ENCODE measurements at regions not wholly inside any gene's neighbourhood (a gene's known extent, or its start where the extent isn't known, plus 50 kb on each side); places are given as distances from the start of the nearest gene placed in this dataset.

GRCh38 chr5:3124410-3124809 is 372.9 kb upstream of the IRX2 start:
- intact Hi-C loops (cut with DNase I, micrococcal nuclease): no loop called here
- no peak for DNase-seq
- CTCF ChIA-PET: interaction anchor here (0.7 kb wide), 1 partner anchor 407 kb away, joined by 4 read pairs; no protein-coding TSS in a partner anchor
- Mint-ChIP-seq H3K27ac (no peak overlapping the region), H3K36me3 (ENCODE audit: low read depth) (no peaks in the 10 kb centered on the region), H3K4me3 (no peak overlapping the region), H3K4me1 (peaks cover 1% of the 10 kb centered on the region), H3K9me3 (ENCODE audit: low read depth) (no peaks in the 10 kb centered on the region), H3K27me3 (peaks cover 26% of the 10 kb centered on the region)
- POLR2A ChIA-PET: no interaction called here
- ATAC-seq: no peak

DNA sequence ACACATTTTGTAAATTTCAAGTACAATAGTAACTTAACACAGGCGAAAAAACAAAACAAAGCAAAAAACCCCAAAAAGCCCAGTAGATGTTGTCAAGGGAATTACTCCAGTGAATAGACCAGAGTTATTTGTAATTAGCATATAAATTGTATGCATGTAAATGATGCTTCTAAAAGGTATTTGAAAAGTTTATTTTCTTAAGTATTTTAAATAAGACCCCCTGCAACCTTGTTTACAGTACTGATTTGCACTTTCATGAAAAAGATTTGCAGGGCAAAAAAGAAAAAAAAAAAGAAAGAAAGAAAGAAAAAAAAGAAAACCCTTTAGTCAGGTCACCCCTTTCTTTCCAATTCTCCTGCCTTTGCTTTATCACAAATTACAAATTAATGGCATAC is 372.3 kb upstream of the IRX2 start:
- no peak for ATAC-seq
- POLR2A ChIA-PET: no interaction called here
- Mint-ChIP-seq H3K36me3 (ENCODE audit: low read depth) (no peaks in the 10 kb centered on the region), H3K4me3 (no peak overlapping the region), H3K4me1 (peaks cover 1% of the 10 kb centered on the region), H3K9me3 (ENCODE audit: low read depth) (no peaks in the 10 kb centered on the region), H3K27me3 (peaks cover 33% of the 10 kb centered on the region), H3K27ac (no peak overlapping the region)
- CTCF ChIA-PET: interaction anchor here (0.7 kb wide), 1 partner anchor 406 kb away, joined by 4 read pairs; no protein-coding TSS in a partner anchor
- intact Hi-C loops (cut with DNase I, micrococcal nuclease): no loop called here
- no peak for DNase-seq

DNA sequence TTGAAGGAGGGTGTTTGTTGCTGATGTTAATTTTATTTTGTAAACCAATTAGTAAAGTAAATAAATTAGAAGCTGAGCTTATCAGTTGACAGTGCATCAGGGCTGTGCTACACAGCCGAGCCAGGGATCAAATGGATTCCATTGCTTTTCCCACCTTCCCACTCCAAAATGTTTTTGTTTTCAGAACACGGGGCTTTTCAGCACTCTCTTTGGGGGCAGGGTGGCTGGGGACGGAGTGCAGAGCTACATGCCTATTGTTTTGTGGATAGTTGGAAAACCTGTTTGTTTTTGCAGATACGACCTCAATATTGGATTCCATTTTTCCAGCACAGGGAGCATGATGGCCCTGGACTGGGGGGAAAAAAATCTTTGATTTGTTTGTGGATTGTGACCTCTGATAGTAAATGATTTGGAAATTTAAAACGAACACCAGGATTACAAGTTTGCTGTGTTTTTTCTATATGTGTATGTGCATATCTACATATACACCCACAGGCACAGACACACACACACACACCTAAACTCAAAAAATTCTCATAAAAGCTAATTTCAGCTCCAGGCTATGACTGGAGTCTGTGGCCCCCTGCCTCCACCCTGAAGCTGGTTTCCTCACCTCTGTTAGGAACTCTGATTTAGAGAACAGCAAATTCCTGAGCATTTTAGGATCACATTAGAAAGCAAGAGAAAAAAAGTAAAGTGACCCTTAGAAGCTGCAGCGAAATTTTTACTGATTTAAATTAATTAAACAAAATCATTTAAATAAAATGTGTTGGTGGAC is 371.7 kb upstream of the IRX2 start:
- no peaks in the 10 kb centered on the region for H3K36me3 Mint-ChIP-seq (ENCODE audit: low read depth)
- CTCF ChIA-PET: no interaction called here
- H3K27ac Mint-ChIP-seq: no peak overlapping the region
- POLR2A ChIA-PET: no interaction called here
- peaks cover 1% of the 10 kb centered on the region for H3K4me1 Mint-ChIP-seq
- peaks cover 36% of the 10 kb centered on the region for H3K27me3 Mint-ChIP-seq
- ATAC-seq: no peak
- DNase-seq: no peak
- no peaks in the 10 kb centered on the region for H3K9me3 Mint-ChIP-seq (ENCODE audit: low read depth)
- intact Hi-C loops (cut with DNase I, micrococcal nuclease): no loop called here
- H3K4me3 Mint-ChIP-seq: no peak overlapping the region

DNA sequence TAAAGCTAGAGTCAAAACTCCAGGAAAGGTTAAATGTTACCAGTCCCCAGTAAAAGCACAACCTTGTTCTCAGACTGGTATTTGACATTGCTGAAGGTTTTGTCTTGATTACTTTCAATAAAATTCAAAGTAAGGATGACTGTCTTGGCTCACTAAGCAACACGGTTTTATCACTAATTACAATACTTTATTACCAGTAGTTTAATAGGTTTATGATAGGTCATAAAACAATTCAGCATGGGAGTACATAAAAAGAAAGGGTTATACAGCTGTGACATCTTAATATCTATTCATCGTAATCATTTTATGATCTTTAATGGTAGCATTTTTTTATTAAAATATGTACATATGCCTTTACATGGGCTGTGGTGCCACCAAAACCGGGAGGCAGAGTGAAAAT is 370.7 kb upstream of the IRX2 start:
- Mint-ChIP-seq H3K4me1 (peaks cover 1% of the 10 kb centered on the region), H3K9me3 (ENCODE audit: low read depth) (no peaks in the 10 kb centered on the region), H3K27me3 (peaks cover 44% of the 10 kb centered on the region), H3K4me3 (no peak overlapping the region), H3K36me3 (ENCODE audit: low read depth) (no peaks in the 10 kb centered on the region), H3K27ac (no peak overlapping the region)
- ATAC-seq (no peak), DNase-seq (no peak)
- intact Hi-C loops (cut with DNase I, micrococcal nuclease): no loop called here
- POLR2A ChIA-PET: no interaction called here
- CTCF ChIA-PET: no interaction called here

- no peaks in the 10 kb centered on the region for H3K36me3 Mint-ChIP-seq (ENCODE audit: low read depth)
- intact Hi-C loops (cut with DNase I, micrococcal nuclease): no loop called here
- ChIA-PET POLR2A (interaction anchor here (0.6 kb wide), 1 partner anchor 561 kb away, joined by 3 read pairs; no protein-coding TSS in a partner anchor), CTCF (no interaction called here)
- ATAC-seq (no peak), DNase-seq (no peak)
- no peak overlapping the region for H3K27ac Mint-ChIP-seq
- peaks cover 1% of the 10 kb centered on the region for H3K4me1 Mint-ChIP-seq
- H3K27me3 Mint-ChIP-seq: peaks cover 47% of the 10 kb centered on the region
- no peaks in the 10 kb centered on the region for H3K9me3 Mint-ChIP-seq (ENCODE audit: low read depth)
- H3K4me3 Mint-ChIP-seq: no peak overlapping the region
Observed at GRCh38 chr5:3121813-3122212, 370.3 kb upstream of the IRX2 start.

DNA sequence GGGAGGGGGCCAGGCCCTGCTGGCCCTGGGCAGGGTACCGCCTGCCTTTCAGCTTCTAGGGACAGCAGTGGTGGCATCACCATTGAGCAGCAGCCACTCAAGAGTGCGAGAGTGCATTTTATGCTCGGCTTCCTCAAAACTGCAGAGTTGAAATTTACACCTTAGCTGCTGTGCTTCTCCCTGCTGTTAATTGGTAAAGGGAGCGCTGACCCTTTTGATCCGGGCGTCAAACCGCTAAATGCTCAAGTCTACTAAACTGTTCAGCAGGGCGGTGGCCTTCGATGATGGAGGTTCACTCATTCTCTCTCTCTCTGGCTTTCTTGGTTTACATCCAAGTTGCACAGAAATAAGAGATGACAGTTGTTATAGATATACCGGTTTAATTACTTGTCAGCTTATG is 368.6 kb upstream of the IRX2 start:
- no peak for ATAC-seq

GRCh38 chr5:3119435-3119834 is 368.0 kb upstream of the IRX2 start:
- H3K9me3 Mint-ChIP-seq (ENCODE audit: low read depth): no peaks in the 10 kb centered on the region
- ChIA-PET POLR2A (no interaction called here), CTCF (no interaction called here)
- DNase-seq (no peak), ATAC-seq (no peak)
- H3K27ac Mint-ChIP-seq: no peak overlapping the region
- H3K4me3 Mint-ChIP-seq: no peak overlapping the region
- H3K36me3 Mint-ChIP-seq (ENCODE audit: low read depth): no peaks in the 10 kb centered on the region
- intact Hi-C loops (cut with DNase I, micrococcal nuclease): loop anchor here (5.0 to 10.0 kb wide), 2 partner anchors 365 to 483 kb away; partner anchors contain the start of gene IRX2 (in 1 of the 2)
- peaks cover 58% of the 10 kb centered on the region for H3K27me3 Mint-ChIP-seq
- H3K4me1 Mint-ChIP-seq: peaks cover 1% of the 10 kb centered on the region

More for the DNA sequence above, 368.6 kb upstream of the IRX2 start:
- Mint-ChIP-seq H3K36me3 (ENCODE audit: low read depth) (no peaks in the 10 kb centered on the region), H3K9me3 (ENCODE audit: low read depth) (no peaks in the 10 kb centered on the region), H3K27ac (no peak overlapping the region), H3K27me3 (peaks cover 55% of the 10 kb centered on the region), H3K4me3 (no peak overlapping the region), H3K4me1 (peaks cover 1% of the 10 kb centered on the region)
- POLR2A ChIA-PET: no interaction called here
- CTCF ChIA-PET: interaction anchor here (0.7 kb wide), 1 partner anchor 1025 kb away, joined by 3 read pairs; no protein-coding TSS in a partner anchor
- DNase-seq: no peak
- intact Hi-C loops (cut with DNase I, micrococcal nuclease): no loop called here

GRCh38 chr5:3118340-3118739 is 366.9 kb upstream of the IRX2 start:
- POLR2A ChIA-PET: no interaction called here
- no peaks in the 10 kb centered on the region for H3K36me3 Mint-ChIP-seq (ENCODE audit: low read depth)
- intact Hi-C loops (cut with DNase I, micrococcal nuclease): loop anchor here (5.0 to 10.0 kb wide), 2 partner anchors 364 to 484 kb away; partner anchors contain the start of gene IRX2 (in 1 of the 2)
- H3K4me3 Mint-ChIP-seq: no peak overlapping the region
- CTCF ChIA-PET: no interaction called here
- no peak for ATAC-seq
- H3K9me3 Mint-ChIP-seq (ENCODE audit: low read depth): no peaks in the 10 kb centered on the region
- H3K27ac Mint-ChIP-seq: no peak overlapping the region
- H3K4me1 Mint-ChIP-seq: peaks cover 1% of the 10 kb centered on the region
- H3K27me3 Mint-ChIP-seq: peaks cover 61% of the 10 kb centered on the region
- no peak for DNase-seq

DNA sequence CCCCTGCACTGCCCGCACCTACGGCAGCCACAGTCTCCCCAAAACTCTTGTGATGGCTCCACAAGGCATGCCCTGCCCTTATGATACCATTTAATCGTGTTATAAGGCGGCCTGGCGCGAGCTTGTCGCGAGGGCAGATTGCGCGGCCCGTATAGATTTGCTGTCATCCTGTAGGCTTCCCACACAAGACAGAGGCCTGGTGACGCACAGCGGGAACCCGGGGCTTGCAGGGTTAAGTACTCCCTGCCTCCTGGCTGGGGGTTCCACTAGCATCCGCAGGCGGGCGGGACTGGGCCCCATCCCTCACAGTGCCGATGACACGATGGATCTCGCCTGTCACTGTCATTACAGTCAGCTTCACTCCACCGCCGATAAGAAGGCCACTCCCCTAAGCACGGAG is 364.9 kb upstream of the IRX2 start:
- no peak for ATAC-seq
- no peak overlapping the region for H3K27ac Mint-ChIP-seq
- H3K9me3 Mint-ChIP-seq (ENCODE audit: low read depth): no peaks in the 10 kb centered on the region
- intact Hi-C loops (cut with DNase I, micrococcal nuclease): loop anchor here (5.0 to 10.0 kb wide), 2 partner anchors 362 to 486 kb away; partner anchors contain the start of gene IRX2 (in 1 of the 2)
- ChIA-PET CTCF (no interaction called here), POLR2A (no interaction called here)
- peaks cover under 1% of the 10 kb centered on the region for H3K4me1 Mint-ChIP-seq
- peaks cover 48% of the 10 kb centered on the region for H3K27me3 Mint-ChIP-seq
- DNase-seq: peak; percentile 7
- H3K4me3 Mint-ChIP-seq: no peak overlapping the region
- H3K36me3 Mint-ChIP-seq (ENCODE audit: low read depth): no peaks in the 10 kb centered on the region

GRCh38 chr5:3114467-3114866 is 363.0 kb upstream of the IRX2 start:
- no peak overlapping the region for H3K27ac Mint-ChIP-seq
- H3K36me3 Mint-ChIP-seq (ENCODE audit: low read depth): no peaks in the 10 kb centered on the region
- DNase-seq: no peak
- no peak overlapping the region for H3K4me3 Mint-ChIP-seq
- intact Hi-C loops (cut with DNase I, micrococcal nuclease): loop anchor here in 1 of 2 experiments (10.0 kb wide), 1 partner anchor 360 kb away; the partner anchor contains the start of gene IRX2
- H3K4me1 Mint-ChIP-seq: no peaks in the 10 kb centered on the region
- peaks cover 39% of the 10 kb centered on the region for H3K27me3 Mint-ChIP-seq
- ATAC-seq: no peak
- no peaks in the 10 kb centered on the region for H3K9me3 Mint-ChIP-seq (ENCODE audit: low read depth)
- CTCF ChIA-PET: no interaction called here
- POLR2A ChIA-PET: no interaction called here

- ChIA-PET POLR2A (no interaction called here), CTCF (no interaction called here)
- H3K4me3 Mint-ChIP-seq: no peak overlapping the region
- no peak overlapping the region for H3K27ac Mint-ChIP-seq
- H3K9me3 Mint-ChIP-seq (ENCODE audit: low read depth): no peaks in the 10 kb centered on the region
- ATAC-seq: no peak
- H3K4me1 Mint-ChIP-seq: no peaks in the 10 kb centered on the region
- intact Hi-C loops (cut with DNase I, micrococcal nuclease): loop anchor here in 1 of 2 experiments (10.0 kb wide), 1 partner anchor 356 kb away; the partner anchor contains the start of gene IRX2
- H3K27me3 Mint-ChIP-seq: peaks cover 14% of the 10 kb centered on the region
- DNase-seq: no peak
- H3K36me3 Mint-ChIP-seq (ENCODE audit: low read depth): no peaks in the 10 kb centered on the region
Observed at GRCh38 chr5:3110371-3110770, 358.9 kb upstream of the IRX2 start.

DNA sequence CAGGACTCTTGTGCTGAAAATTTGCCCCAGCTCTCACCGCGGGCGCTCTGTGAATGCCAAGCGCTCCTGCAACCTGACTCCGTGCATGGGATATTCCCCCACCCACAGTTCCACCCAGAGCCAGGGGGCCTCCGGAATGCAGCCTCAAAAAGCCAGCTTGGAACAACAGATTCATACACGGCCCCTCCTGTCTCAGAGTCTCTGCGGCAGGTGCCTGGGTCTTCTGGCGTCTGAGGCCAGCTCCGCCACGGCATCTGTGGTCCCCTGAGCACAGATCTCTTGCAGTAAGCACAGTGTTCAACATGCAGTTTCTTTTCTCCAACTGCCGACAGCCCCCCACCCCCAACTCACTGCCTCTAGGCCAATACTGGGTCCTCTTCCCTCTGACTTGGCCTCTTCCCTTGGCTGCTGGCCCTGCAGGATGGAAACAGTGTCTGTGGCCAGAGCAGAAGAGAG is 355.7 kb upstream of the IRX2 start:
- CTCF ChIA-PET: no interaction called here
- no peaks in the 10 kb centered on the region for H3K36me3 Mint-ChIP-seq (ENCODE audit: low read depth)
- no peak overlapping the region for H3K27ac Mint-ChIP-seq
- POLR2A ChIA-PET: no interaction called here
- H3K9me3 Mint-ChIP-seq (ENCODE audit: low read depth): no peaks in the 10 kb centered on the region
- H3K4me1 Mint-ChIP-seq: no peaks in the 10 kb centered on the region
- no peak overlapping the region for H3K4me3 Mint-ChIP-seq
- no peak for ATAC-seq
- H3K27me3 Mint-ChIP-seq: peaks cover 20% of the 10 kb centered on the region
- no peak for DNase-seq
- intact Hi-C loops (cut with DNase I, micrococcal nuclease): no loop called here

Measured in activated CD4-positive, alpha-beta T cell treated with anti-CD3 and anti-CD28 coated beads for 36 hours (primary cell).